ENCODE measurements at regions not wholly inside any gene's neighbourhood (a gene's known extent, or its start where the extent isn't known, plus 50 kb on each side); places are given as distances from the start of the nearest gene placed in this dataset.

DNA sequence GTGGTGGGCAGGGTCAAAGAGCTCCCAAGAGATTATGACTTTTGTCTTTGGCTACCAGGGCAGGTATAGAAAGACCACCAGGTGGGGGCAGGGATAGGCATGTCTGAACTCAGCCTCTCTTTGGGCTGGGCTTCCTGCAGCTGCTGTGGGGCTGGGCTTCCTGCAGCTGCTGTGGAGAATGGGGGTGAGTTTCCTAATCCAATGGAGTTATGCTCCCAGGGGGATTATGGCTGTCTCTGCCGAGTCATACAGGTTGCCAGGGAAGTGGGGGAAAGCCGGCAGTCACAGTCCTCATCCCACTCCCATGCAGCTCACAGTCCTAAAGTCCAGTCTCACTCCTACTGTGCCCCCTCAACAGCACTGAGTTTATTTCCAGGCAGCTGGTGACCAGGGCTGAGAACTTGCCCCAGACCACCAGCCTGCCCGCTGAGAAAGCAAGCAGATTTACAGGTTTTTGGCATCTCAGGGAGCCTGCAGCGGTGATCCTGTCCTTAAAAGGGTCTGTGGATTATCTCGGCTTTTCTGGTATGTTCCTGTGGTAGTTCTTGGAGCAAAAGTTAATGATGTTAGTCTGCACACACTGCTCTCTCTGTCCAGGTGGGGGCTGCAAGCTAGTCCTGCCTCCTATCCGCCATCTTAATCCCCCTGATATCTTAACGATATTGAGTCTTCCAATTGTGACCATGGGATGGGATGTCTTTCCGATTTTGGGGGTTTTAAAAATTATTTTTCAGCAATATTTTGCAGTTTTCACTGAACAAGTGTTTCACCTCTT, 133.4 kb downstream of the RTL9 start:
- TF ChIP-seq, protein P1, sequence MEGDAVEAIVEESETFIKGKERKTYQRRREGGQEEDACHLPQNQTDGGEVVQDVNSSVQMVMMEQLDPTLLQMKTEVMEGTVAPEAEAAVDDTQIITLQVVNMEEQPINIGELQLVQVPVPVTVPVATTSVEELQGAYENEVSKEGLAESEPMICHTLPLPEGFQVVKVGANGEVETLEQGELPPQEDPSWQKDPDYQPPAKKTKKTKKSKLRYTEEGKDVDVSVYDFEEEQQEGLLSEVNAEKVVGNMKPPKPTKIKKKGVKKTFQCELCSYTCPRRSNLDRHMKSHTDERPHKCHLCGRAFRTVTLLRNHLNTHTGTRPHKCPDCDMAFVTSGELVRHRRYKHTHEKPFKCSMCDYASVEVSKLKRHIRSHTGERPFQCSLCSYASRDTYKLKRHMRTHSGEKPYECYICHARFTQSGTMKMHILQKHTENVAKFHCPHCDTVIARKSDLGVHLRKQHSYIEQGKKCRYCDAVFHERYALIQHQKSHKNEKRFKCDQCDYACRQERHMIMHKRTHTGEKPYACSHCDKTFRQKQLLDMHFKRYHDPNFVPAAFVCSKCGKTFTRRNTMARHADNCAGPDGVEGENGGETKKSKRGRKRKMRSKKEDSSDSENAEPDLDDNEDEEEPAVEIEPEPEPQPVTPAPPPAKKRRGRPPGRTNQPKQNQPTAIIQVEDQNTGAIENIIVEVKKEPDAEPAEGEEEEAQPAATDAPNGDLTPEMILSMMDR (IDR thresholded peaks at IDR 0.05), result no peak
- Mint-ChIP-seq H3K9me3 (ENCODE audit: low read depth) (no peaks in the 10 kb centered on the region), H3K4me3 (ENCODE audit: unreplicated experiment) (no peak overlapping the region), H3K27ac (ENCODE audit: unreplicated experiment) (no peak overlapping the region), H3K27me3 (ENCODE audit: low read depth) (peaks cover 29% of the 10 kb centered on the region), H3K4me1 (ENCODE audit: low read depth) (no peaks in the 10 kb centered on the region), H3K36me3 (ENCODE audit: low read depth) (no peaks in the 10 kb centered on the region)
- DNase-seq (ENCODE audit: low spot score), result no peak

GRCh38 chrX:110504947-110505346, 146.3 kb downstream of the RTL9 start:
- Mint-ChIP-seq H3K9me3 (ENCODE audit: low read depth) (no peaks in the 10 kb centered on the region), H3K4me1 (ENCODE audit: low read depth) (peaks cover 6% of the 10 kb centered on the region), H3K27ac (ENCODE audit: unreplicated experiment) (no peak overlapping the region), H3K4me3 (ENCODE audit: unreplicated experiment) (no peak overlapping the region), H3K27me3 (ENCODE audit: low read depth) (no peaks in the 10 kb centered on the region), H3K36me3 (ENCODE audit: low read depth) (no peaks in the 10 kb centered on the region)
- TF ChIP-seq, protein P1 (IDR thresholded peaks at IDR 0.05), result no peak
- no peak for DNase-seq (ENCODE audit: low spot score)

DNA sequence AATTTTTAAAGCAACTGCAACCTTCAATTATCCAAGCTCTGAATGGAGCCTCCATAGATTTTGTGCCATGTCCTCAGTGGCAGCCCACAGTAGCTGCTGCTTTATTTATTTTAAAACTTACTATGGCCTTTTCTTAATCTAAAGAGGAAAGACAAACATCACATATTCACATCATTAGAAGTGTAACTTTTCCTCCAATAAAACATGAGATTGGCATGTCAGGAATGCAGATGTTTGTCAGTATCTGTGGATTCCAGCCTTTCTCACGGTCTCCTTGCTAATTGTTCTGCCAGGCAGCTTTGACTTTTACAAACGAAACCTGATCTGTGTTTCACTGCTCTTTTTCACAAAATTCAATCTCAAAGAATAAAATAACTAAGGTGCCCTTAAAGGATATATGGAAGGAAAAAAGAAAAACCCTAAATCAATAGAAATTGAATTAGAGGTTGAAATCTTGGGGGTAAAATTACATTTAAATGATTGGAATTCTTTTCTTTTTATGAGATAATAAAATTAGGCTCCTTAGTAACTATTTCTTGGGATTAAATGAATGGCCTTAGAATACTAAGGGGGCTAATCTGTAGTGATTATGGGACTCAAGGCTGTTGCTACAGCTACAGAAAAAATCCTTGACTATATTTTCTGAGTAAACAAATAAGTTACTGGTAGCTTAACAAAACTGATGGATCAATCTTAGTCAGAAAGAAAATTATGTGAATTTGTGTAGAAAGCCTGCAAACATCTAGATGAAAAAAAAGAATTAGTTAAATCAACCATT, 151.3 kb downstream of the RTL9 start:
- TF ChIP-seq, protein P1 (IDR thresholded peaks at IDR 0.05), result no peak
- H3K4me1 Mint-ChIP-seq (ENCODE audit: low read depth), result peaks cover 8% of the 10 kb centered on the region
- H3K4me3 Mint-ChIP-seq (ENCODE audit: unreplicated experiment), result no peak overlapping the region
- H3K27me3 Mint-ChIP-seq (ENCODE audit: low read depth), result no peaks in the 10 kb centered on the region
- H3K27ac Mint-ChIP-seq (ENCODE audit: unreplicated experiment), result no peak overlapping the region
- no peak for DNase-seq (ENCODE audit: low spot score)
- H3K36me3 Mint-ChIP-seq (ENCODE audit: low read depth), result no peaks in the 10 kb centered on the region
- H3K9me3 Mint-ChIP-seq (ENCODE audit: low read depth), result no peaks in the 10 kb centered on the region

DNA sequence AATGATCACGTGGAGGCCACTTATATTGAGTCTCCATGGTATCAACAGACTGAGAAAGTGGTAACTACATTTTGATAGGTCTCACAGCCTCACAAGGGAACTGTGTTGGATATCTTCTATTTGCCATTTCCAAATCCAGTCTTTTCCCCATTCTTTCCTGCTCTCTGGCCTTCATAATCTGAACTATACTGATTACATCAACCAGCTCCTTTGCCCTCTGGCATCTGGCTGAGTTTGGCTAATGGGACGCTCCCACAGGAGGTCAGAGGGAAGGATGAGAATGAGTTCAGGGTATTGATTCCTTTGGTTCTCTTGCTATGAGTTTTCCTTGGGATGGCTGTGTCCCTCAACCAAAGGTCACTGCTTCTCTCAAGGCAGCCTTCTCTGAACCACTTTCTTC, 152.6 kb downstream of the RTL9 start:
- Mint-ChIP-seq H3K9me3 (ENCODE audit: low read depth) (no peaks in the 10 kb centered on the region), H3K36me3 (ENCODE audit: low read depth) (no peaks in the 10 kb centered on the region), H3K27me3 (ENCODE audit: low read depth) (no peaks in the 10 kb centered on the region), H3K4me3 (ENCODE audit: unreplicated experiment) (no peak overlapping the region), H3K27ac (ENCODE audit: unreplicated experiment) (no peak overlapping the region), H3K4me1 (ENCODE audit: low read depth) (peaks cover 8% of the 10 kb centered on the region)
- TF ChIP-seq, protein P1 (IDR thresholded peaks at IDR 0.05), result no peak
- no peak for DNase-seq (ENCODE audit: low spot score)

DNA sequence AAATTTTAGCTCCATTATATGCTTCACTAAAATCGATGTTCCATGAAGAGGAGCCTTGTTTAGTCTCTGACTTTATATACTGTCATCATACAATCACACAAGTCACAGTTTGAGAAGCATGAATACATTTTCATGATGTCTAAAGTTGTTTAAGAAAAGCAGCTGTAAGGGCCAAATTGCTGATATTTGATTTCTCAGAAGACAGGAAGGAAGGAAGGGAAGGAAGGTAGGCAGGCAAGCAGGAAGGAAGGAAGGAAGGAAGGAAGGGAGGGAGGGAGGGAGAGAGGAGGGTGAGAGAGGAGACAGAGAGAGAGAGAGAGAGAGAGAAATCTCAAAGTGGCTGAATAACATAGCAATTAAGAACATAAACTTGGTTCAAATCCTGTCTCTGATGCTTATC, 153.7 kb downstream of the RTL9 start:
- Mint-ChIP-seq H3K27me3 (ENCODE audit: low read depth) (no peaks in the 10 kb centered on the region), H3K4me3 (ENCODE audit: unreplicated experiment) (no peak overlapping the region), H3K9me3 (ENCODE audit: low read depth) (no peaks in the 10 kb centered on the region), H3K4me1 (ENCODE audit: low read depth) (peaks cover 8% of the 10 kb centered on the region), H3K36me3 (ENCODE audit: low read depth) (no peaks in the 10 kb centered on the region), H3K27ac (ENCODE audit: unreplicated experiment) (no peak overlapping the region)
- no peak for DNase-seq (ENCODE audit: low spot score)
- TF ChIP-seq, protein P1 (IDR thresholded peaks at IDR 0.05), result no peak
